ENCODE measurements at regions not wholly inside any gene's neighbourhood (a gene's known extent, or its start where the extent isn't known, plus 50 kb on each side); places are given as distances from the start of the nearest gene placed in this dataset.

GRCh38 chrY:7459802-7460201 is 548.2 kb upstream of the AMELY start:
- Histone ChIP-seq H3K4me3 (ENCODE audit: control extremely low read depth in 1 of 5, extremely low read depth in 1 of 5, insufficient read depth in 1 of 5, low read depth in 2 of 5, low read length in 4 of 5) (no peak overlapping the region), H3K36me3 (replicated peaks in 1 of 2; ENCODE audit: control extremely low read depth in 1 of 2, control insufficient read depth in 1 of 2, extremely low read depth in 1 of 2, insufficient read depth in 2 of 2, low read length in 1 of 2) (no peaks in the 10 kb centered on the region), H3K27ac (ENCODE audit: low read length in 2 of 2) (no peak overlapping the region), H3K9ac (ENCODE audit: low read length) (no peak overlapping the region), H3K4me1 (ENCODE audit: control insufficient read depth in 2 of 2, insufficient read depth in 2 of 2, low read length in 2 of 2) (no peaks in the 10 kb centered on the region), H3K79me2 (ENCODE audit: control insufficient read depth, insufficient read depth, low read length) (no peaks in the 10 kb centered on the region), H2AFZ (ENCODE audit: insufficient read depth, low read depth, low read length, poor library complexity, severe bottlenecking) (no peak overlapping the region), H3K27me3 (replicated peaks in 1 of 4; ENCODE audit: control extremely low read depth in 1 of 4, control insufficient read depth in 3 of 4, insufficient read depth in 4 of 4, low read length in 3 of 4) (peaks cover 0 to under 1% (median 0%) of the 10 kb centered on the region in 4 experiments), H3K9me3 (ENCODE audit: control extremely low read depth in 1 of 3, control insufficient read depth in 2 of 3, insufficient read depth in 1 of 3, low read length in 2 of 3) (no peaks in the 10 kb centered on the region), H3K4me2 (replicated peaks; ENCODE audit: low read depth, low read length, poor library complexity, severe bottlenecking) (no peak overlapping the region), H4K20me1 (ENCODE audit: control insufficient read depth, insufficient read depth, low read length, poor library complexity, severe bottlenecking) (no peaks in the 10 kb centered on the region)
- no peaks in the 10 kb centered on the region for H3K4me1 Mint-ChIP-seq
- ATAC-seq (ENCODE audit: low read depth) (no peak), DNase-seq (no peak)
- ChIA-PET CTCF (no interaction called here), POLR2A (no interaction called here)
- peaks cover 47% of the 10 kb centered on the region for H3K27me3 Mint-ChIP-seq
- TF ChIP-seq EZH2 (IDR thresholded peaks at IDR 0.05; ENCODE audit: borderline replicate concordance, insufficient read depth, low read depth, low read length, poor library complexity, severe bottlenecking): no peak
- no peak for TF ChIP-seq CTCF (IDR thresholded peaks at IDR 0.05)
- intact Hi-C loops (cut with micrococcal nuclease): no loop called here
- no peak overlapping the region for H3K4me3 Mint-ChIP-seq
- peaks cover 5% of the 10 kb centered on the region for H3K9me3 Mint-ChIP-seq (ENCODE audit: insufficient read depth)
- no peak overlapping the region for H3K27ac Mint-ChIP-seq

GRCh38 chrY:7458301-7459078 is 546.9 kb upstream of the AMELY start:
- no peaks in the 10 kb centered on the region for H3K9me3 ChIP-seq (ENCODE audit: control extremely low read depth in 1 of 3, control insufficient read depth in 2 of 3, insufficient read depth in 1 of 3, low read length in 2 of 3)
- no peak overlapping the region for H2AFZ ChIP-seq (ENCODE audit: insufficient read depth, low read depth, low read length, poor library complexity, severe bottlenecking)
- CTCF ChIA-PET: no interaction called here
- Mint-ChIP-seq H3K9me3 (ENCODE audit: insufficient read depth) (peaks cover 5% of the 10 kb centered on the region), H3K27me3 (peaks cover 40% of the 10 kb centered on the region), H3K27ac (no peak overlapping the region), H3K4me1 (no peaks in the 10 kb centered on the region), H3K4me3 (no peak overlapping the region)
- no peak for TF ChIP-seq CTCF (IDR thresholded peaks at IDR 0.05)
- TF ChIP-seq EZH2 (IDR thresholded peaks at IDR 0.05; ENCODE audit: borderline replicate concordance, insufficient read depth, low read depth, low read length, poor library complexity, severe bottlenecking): no peak
- no peak overlapping the region for H3K4me3 ChIP-seq (ENCODE audit: control extremely low read depth in 1 of 5, extremely low read depth in 1 of 5, insufficient read depth in 1 of 5, low read depth in 2 of 5, low read length in 4 of 5)
- no peak overlapping the region for H3K9ac ChIP-seq (ENCODE audit: low read length)
- POLR2A ChIA-PET: no interaction called here
- no peak for DNase-seq
- no peak overlapping the region for H3K27ac ChIP-seq (ENCODE audit: low read length in 2 of 2)
- no peak overlapping the region for H3K4me2 ChIP-seq (replicated peaks; ENCODE audit: low read depth, low read length, poor library complexity, severe bottlenecking)
- intact Hi-C loops (cut with micrococcal nuclease): no loop called here
- H4K20me1 ChIP-seq (ENCODE audit: control insufficient read depth, insufficient read depth, low read length, poor library complexity, severe bottlenecking): no peaks in the 10 kb centered on the region
- peaks cover 0 to 5% (median 0%) of the 10 kb centered on the region in 4 experiments for H3K27me3 ChIP-seq (replicated peaks in 1 of 4; ENCODE audit: control extremely low read depth in 1 of 4, control insufficient read depth in 3 of 4, insufficient read depth in 4 of 4, low read length in 3 of 4)
- WGBS (ENCODE audit: insufficient coverage): no CpG with 5 or more reads among the region's 1 CpG
- H3K4me1 ChIP-seq (ENCODE audit: control insufficient read depth in 2 of 2, insufficient read depth in 2 of 2, low read length in 2 of 2): no peaks in the 10 kb centered on the region
- ATAC-seq (ENCODE audit: low read depth): no peak
- H3K79me2 ChIP-seq (ENCODE audit: control insufficient read depth, insufficient read depth, low read length): no peaks in the 10 kb centered on the region
- no peaks in the 10 kb centered on the region for H3K36me3 ChIP-seq (replicated peaks in 1 of 2; ENCODE audit: control extremely low read depth in 1 of 2, control insufficient read depth in 1 of 2, extremely low read depth in 1 of 2, insufficient read depth in 2 of 2, low read length in 1 of 2)

Data from B cell (primary cell).